Nephron (organoid): ENCODE measurements at regions not wholly inside any gene's neighbourhood (a gene's known extent, or its start where the extent isn't known, plus 50 kb on each side); places are given as distances from the start of the nearest gene placed in this dataset.

ENCODE experiments used
- H3K27ac Mint-ChIP-seq, 3 experiments: 2 replicates each; pipeline ENCODE4 v1.8.0; 2020; ENCODE audit warnings: mixed read lengths in 3 of 3, mild to moderate bottlenecking in 2 of 3, moderate library complexity in 1 of 3
- H3K27me3 Mint-ChIP-seq: 2 replicates; pipeline ENCODE4 v1.8.0; 2021; ENCODE audit warnings: low read depth, mild to moderate bottlenecking, moderate library complexity, mixed read lengths
- H3K36me3 Mint-ChIP-seq: 2 replicates; pipeline ENCODE4 v1.8.0; 2020; ENCODE audit warnings: low read depth, mixed read lengths
- H3K4me1 Mint-ChIP-seq: 2 replicates; pipeline ENCODE4 v1.8.0; 2020; ENCODE audit warnings: mixed read lengths
- H3K4me3 Mint-ChIP-seq, 3 experiments: 2 replicates each; pipeline ENCODE4 v1.8.0; 2020; ENCODE audit warnings: mild to moderate bottlenecking in 3 of 3, mixed read lengths in 3 of 3, moderate library complexity in 2 of 3
- H3K9me3 Mint-ChIP-seq: 2 replicates; pipeline ENCODE4 v1.8.0; 2020; ENCODE audit warnings: mixed read lengths
- CTCF ChIP-seq, 3 experiments: fragments of 200-600 bp; sonication (generic); IDR thresholded peaks; one replicate each; pipeline ENCODE4 v1.5.0; 2021; ENCODE audit warnings: antibody characterized with exemption in 3 of 3; ENCODE audit not compliant: unreplicated experiment in 3 of 3

GRCh38 chr3:87468938-87469337, 192.6 kb upstream of the POU1F1 start:
- Mint-ChIP-seq H3K36me3 (no peaks in the 10 kb centered on the region), H3K4me1 (no peaks in the 10 kb centered on the region), H3K27me3 (no peaks in the 10 kb centered on the region), H3K9me3 (peaks cover 28% of the 10 kb centered on the region), H3K4me3 (no peak overlapping the region), H3K27ac (no peak overlapping the region)
- TF ChIP-seq CTCF (IDR thresholded peaks at IDR 0.05; ENCODE audit: unreplicated experiment in 3 of 3) = no peak

- H3K27me3 Mint-ChIP-seq = no peaks in the 10 kb centered on the region
- no peak overlapping the region for H3K4me3 Mint-ChIP-seq
- H3K4me1 Mint-ChIP-seq = no peaks in the 10 kb centered on the region
- H3K9me3 Mint-ChIP-seq = peaks cover 23% of the 10 kb centered on the region
- no peak overlapping the region for H3K27ac Mint-ChIP-seq
- no peaks in the 10 kb centered on the region for H3K36me3 Mint-ChIP-seq
- no peak for TF ChIP-seq CTCF (IDR thresholded peaks at IDR 0.05; ENCODE audit: unreplicated experiment in 3 of 3)
Observed at GRCh38 chr3:87468235-87468634, 191.9 kb upstream of the POU1F1 start.

GRCh38 chr3:87462228-87462627, 185.8 kb upstream of the POU1F1 start:
- Mint-ChIP-seq H3K4me1 (no peaks in the 10 kb centered on the region), H3K27me3 (no peaks in the 10 kb centered on the region), H3K27ac (no peak overlapping the region), H3K36me3 (no peaks in the 10 kb centered on the region), H3K9me3 (peaks cover 14% of the 10 kb centered on the region), H3K4me3 (no peak overlapping the region)
- no peak for TF ChIP-seq CTCF (IDR thresholded peaks at IDR 0.05; ENCODE audit: unreplicated experiment in 3 of 3)

- Mint-ChIP-seq H3K36me3 (no peaks in the 10 kb centered on the region), H3K27me3 (no peaks in the 10 kb centered on the region), H3K27ac (no peak overlapping the region), H3K4me1 (no peaks in the 10 kb centered on the region), H3K4me3 (no peak overlapping the region), H3K9me3 (peaks cover 13% of the 10 kb centered on the region)
- TF ChIP-seq CTCF (IDR thresholded peaks at IDR 0.05; ENCODE audit: unreplicated experiment in 3 of 3) = no peak
Observed at GRCh38 chr3:87461443-87461842, 185.1 kb upstream of the POU1F1 start.

- TF ChIP-seq CTCF (IDR thresholded peaks at IDR 0.05; ENCODE audit: unreplicated experiment in 3 of 3) = no peak
- Mint-ChIP-seq H3K27me3 (no peaks in the 10 kb centered on the region), H3K27ac (no peak overlapping the region), H3K4me1 (no peaks in the 10 kb centered on the region), H3K9me3 (peaks cover 9% of the 10 kb centered on the region), H3K4me3 (no peak overlapping the region), H3K36me3 (no peaks in the 10 kb centered on the region)
Observed at GRCh38 chr3:87461036-87461435, 184.7 kb upstream of the POU1F1 start.

- no peak overlapping the region for H3K4me3 Mint-ChIP-seq
- no peak overlapping the region for H3K27ac Mint-ChIP-seq
- H3K4me1 Mint-ChIP-seq = no peaks in the 10 kb centered on the region
- no peaks in the 10 kb centered on the region for H3K27me3 Mint-ChIP-seq
- peaks cover 16% of the 10 kb centered on the region for H3K9me3 Mint-ChIP-seq
- H3K36me3 Mint-ChIP-seq = no peaks in the 10 kb centered on the region
- TF ChIP-seq CTCF (IDR thresholded peaks at IDR 0.05; ENCODE audit: unreplicated experiment in 3 of 3) = no peak
Observed at GRCh38 chr3:87448558-87448957, 172.2 kb upstream of the POU1F1 start.
